ENCODE measurements at regions not wholly inside any gene's neighbourhood (a gene's known extent, or its start where the extent isn't known, plus 50 kb on each side); places are given as distances from the start of the nearest gene placed in this dataset.
"Not testable (repeated sequence)": the region's sequence is repeated elsewhere in the genome, so short reads cannot be mapped to it uniquely, and the experiment has no call there.

- H3K4me1 ChIP-seq (ENCODE audit: control insufficient read depth, insufficient read depth, low read length); H3K27me3 ChIP-seq (ENCODE audit: control insufficient read depth, insufficient read depth, low read length); H3K4me3 ChIP-seq (ENCODE audit: low read length); DNase-seq; H3K36me3 ChIP-seq (ENCODE audit: control insufficient read depth, insufficient read depth, low read length); H3K9me3 ChIP-seq (replicated peaks; ENCODE audit: control insufficient read depth, low read depth, low read length); H3K27ac ChIP-seq (ENCODE audit: low read length): not testable (repeated sequence)
- WGBS (ENCODE audit: insufficient coverage) = no CpG with 5 or more reads among the region's 3 CpGs
Measured at GRCh38 chr11:43165393-43165792, 146.4 kb upstream of the API5 start.

GRCh38 chr11:43168241-43168640, 143.6 kb upstream of the API5 start:
- H3K9me3 ChIP-seq (replicated peaks; ENCODE audit: control insufficient read depth, low read depth, low read length); H3K27me3 ChIP-seq (ENCODE audit: control insufficient read depth, insufficient read depth, low read length); H3K27ac ChIP-seq (ENCODE audit: low read length); H3K4me3 ChIP-seq (ENCODE audit: low read length); H3K36me3 ChIP-seq (ENCODE audit: control insufficient read depth, insufficient read depth, low read length); H3K4me1 ChIP-seq (ENCODE audit: control insufficient read depth, insufficient read depth, low read length): not testable (repeated sequence)
- WGBS (ENCODE audit: insufficient coverage) = no CpG with 5 or more reads among the region's 2 CpGs
- DNase-seq = peak; percentile 64

- H3K36me3 ChIP-seq (ENCODE audit: control insufficient read depth, insufficient read depth, low read length) = no peaks in the 10 kb centered on the region
- H3K4me1 ChIP-seq (ENCODE audit: control insufficient read depth, insufficient read depth, low read length) = no peaks in the 10 kb centered on the region
- WGBS (ENCODE audit: insufficient coverage) = no CpG with 5 or more reads among the region's 2 CpGs
- no peak for DNase-seq
- H3K27ac ChIP-seq (ENCODE audit: low read length) = no peak overlapping the region
- H3K9me3 ChIP-seq (replicated peaks; ENCODE audit: control insufficient read depth, low read depth, low read length) = peaks cover 4% of the 10 kb centered on the region
- no peak overlapping the region for H3K4me3 ChIP-seq (ENCODE audit: low read length)
- H3K27me3 ChIP-seq (ENCODE audit: control insufficient read depth, insufficient read depth, low read length) = no peaks in the 10 kb centered on the region
Measured at GRCh38 chr11:43172477-43172876, 139.3 kb upstream of the API5 start.

GRCh38 chr11:43177975-43178374, 133.8 kb upstream of the API5 start:
- no CpG with 5 or more reads among the region's 3 CpGs for WGBS (ENCODE audit: insufficient coverage)
- no peak overlapping the region for H3K27ac ChIP-seq (ENCODE audit: low read length)
- no peaks in the 10 kb centered on the region for H3K27me3 ChIP-seq (ENCODE audit: control insufficient read depth, insufficient read depth, low read length)
- no peak for DNase-seq
- H3K36me3 ChIP-seq (ENCODE audit: control insufficient read depth, insufficient read depth, low read length) = no peaks in the 10 kb centered on the region
- no peak overlapping the region for H3K4me3 ChIP-seq (ENCODE audit: low read length)
- H3K4me1 ChIP-seq (ENCODE audit: control insufficient read depth, insufficient read depth, low read length) = no peaks in the 10 kb centered on the region
- no peaks in the 10 kb centered on the region for H3K9me3 ChIP-seq (replicated peaks; ENCODE audit: control insufficient read depth, low read depth, low read length)

GRCh38 chr11:43194459-43194858, 117.3 kb upstream of the API5 start:
- not testable (repeated sequence) for DNase-seq; H3K9me3 ChIP-seq (replicated peaks; ENCODE audit: control insufficient read depth, low read depth, low read length); H3K36me3 ChIP-seq (ENCODE audit: control insufficient read depth, insufficient read depth, low read length); H3K4me3 ChIP-seq (ENCODE audit: low read length); H3K27ac ChIP-seq (ENCODE audit: low read length); H3K4me1 ChIP-seq (ENCODE audit: control insufficient read depth, insufficient read depth, low read length); H3K27me3 ChIP-seq (ENCODE audit: control insufficient read depth, insufficient read depth, low read length)

- Histone ChIP-seq H3K27ac (ENCODE audit: low read length) (no peak overlapping the region), H3K36me3 (ENCODE audit: control insufficient read depth, insufficient read depth, low read length) (no peaks in the 10 kb centered on the region), H3K9me3 (replicated peaks; ENCODE audit: control insufficient read depth, low read depth, low read length) (no peaks in the 10 kb centered on the region), H3K27me3 (ENCODE audit: control insufficient read depth, insufficient read depth, low read length) (no peaks in the 10 kb centered on the region), H3K4me1 (ENCODE audit: control insufficient read depth, insufficient read depth, low read length) (no peaks in the 10 kb centered on the region), H3K4me3 (ENCODE audit: low read length) (no peak overlapping the region)
- DNase-seq = no peak
- no CpG with 5 or more reads among the region's 1 CpG for WGBS (ENCODE audit: insufficient coverage)
Measured at GRCh38 chr11:43197379-43197778, 114.4 kb upstream of the API5 start.

- no peaks in the 10 kb centered on the region for H3K36me3 ChIP-seq (ENCODE audit: control insufficient read depth, insufficient read depth, low read length)
- H3K27ac ChIP-seq (ENCODE audit: low read length) = no peak overlapping the region
- no peaks in the 10 kb centered on the region for H3K4me1 ChIP-seq (ENCODE audit: control insufficient read depth, insufficient read depth, low read length)
- no CpG with 5 or more reads among the region's 1 CpG for WGBS (ENCODE audit: insufficient coverage)
- no peak overlapping the region for H3K4me3 ChIP-seq (ENCODE audit: low read length)
- H3K9me3 ChIP-seq (replicated peaks; ENCODE audit: control insufficient read depth, low read depth, low read length) = no peaks in the 10 kb centered on the region
- DNase-seq = peak; percentile 37
- no peaks in the 10 kb centered on the region for H3K27me3 ChIP-seq (ENCODE audit: control insufficient read depth, insufficient read depth, low read length)
Measured at GRCh38 chr11:43200031-43200430, 111.8 kb upstream of the API5 start.

- Histone ChIP-seq H3K4me1 (ENCODE audit: control insufficient read depth, insufficient read depth, low read length) (no peaks in the 10 kb centered on the region), H3K4me3 (ENCODE audit: low read length) (no peak overlapping the region), H3K27me3 (ENCODE audit: control insufficient read depth, insufficient read depth, low read length) (no peaks in the 10 kb centered on the region), H3K27ac (ENCODE audit: low read length) (no peak overlapping the region), H3K36me3 (ENCODE audit: control insufficient read depth, insufficient read depth, low read length) (no peaks in the 10 kb centered on the region), H3K9me3 (replicated peaks; ENCODE audit: control insufficient read depth, low read depth, low read length) (peaks cover 7% of the 10 kb centered on the region)
- DNase-seq = no peak
- 61% methylated on average over 9 of the region's 10 CpGs for whole genome bisulfite sequencing (ENCODE audit: insufficient coverage)
Measured at GRCh38 chr11:43212279-43212678, 99.5 kb upstream of the API5 start.

- Histone ChIP-seq H3K27ac (ENCODE audit: low read length) (no peak overlapping the region), H3K27me3 (ENCODE audit: control insufficient read depth, insufficient read depth, low read length) (no peaks in the 10 kb centered on the region), H3K36me3 (ENCODE audit: control insufficient read depth, insufficient read depth, low read length) (no peaks in the 10 kb centered on the region), H3K4me1 (ENCODE audit: control insufficient read depth, insufficient read depth, low read length) (no peaks in the 10 kb centered on the region), H3K4me3 (ENCODE audit: low read length) (no peak overlapping the region), H3K9me3 (replicated peaks; ENCODE audit: control insufficient read depth, low read depth, low read length) (peaks cover 7% of the 10 kb centered on the region)
- no CpG with 5 or more reads among the region's 1 CpG for WGBS (ENCODE audit: insufficient coverage)
- no peak for DNase-seq
Measured at GRCh38 chr11:43214471-43214870, 97.3 kb upstream of the API5 start.

GRCh38 chr11:43217849-43218248, 93.9 kb upstream of the API5 start:
- Histone ChIP-seq H3K9me3 (replicated peaks; ENCODE audit: control insufficient read depth, low read depth, low read length) (no peaks in the 10 kb centered on the region), H3K27me3 (ENCODE audit: control insufficient read depth, insufficient read depth, low read length) (no peaks in the 10 kb centered on the region), H3K27ac (ENCODE audit: low read length) (no peak overlapping the region), H3K4me1 (ENCODE audit: control insufficient read depth, insufficient read depth, low read length) (no peaks in the 10 kb centered on the region), H3K36me3 (ENCODE audit: control insufficient read depth, insufficient read depth, low read length) (no peaks in the 10 kb centered on the region), H3K4me3 (ENCODE audit: low read length) (no peak overlapping the region)
- DNase-seq = no peak
- WGBS (ENCODE audit: insufficient coverage) = 60% methylated on average over 6 of the region's 7 CpGs

- H3K36me3 ChIP-seq (ENCODE audit: control insufficient read depth, insufficient read depth, low read length) = no peaks in the 10 kb centered on the region
- no peak for DNase-seq
- no peaks in the 10 kb centered on the region for H3K27me3 ChIP-seq (ENCODE audit: control insufficient read depth, insufficient read depth, low read length)
Measured at GRCh38 chr11:43222215-43222614, 89.6 kb upstream of the API5 start.

More at GRCh38 chr11:43222215-43222614, 89.6 kb upstream of the API5 start:
- Histone ChIP-seq H3K27ac (ENCODE audit: low read length) (no peak overlapping the region), H3K4me3 (ENCODE audit: low read length) (no peak overlapping the region), H3K9me3 (replicated peaks; ENCODE audit: control insufficient read depth, low read depth, low read length) (no peaks in the 10 kb centered on the region), H3K4me1 (ENCODE audit: control insufficient read depth, insufficient read depth, low read length) (no peaks in the 10 kb centered on the region)

Measured in muscle of leg (tissue), 3 donors.